GM21360 (cell line): ENCODE measurements at regions not wholly inside any gene's neighbourhood (a gene's known extent, or its start where the extent isn't known, plus 50 kb on each side); places are given as distances from the start of the nearest gene placed in this dataset.

ENCODE experiments used
- ATAC-seq: cut with Tn5 transposase; IDR thresholded peaks from one replicate; pipeline ENCODE4 v1.9.1; 2021; ENCODE audit warnings: mild to moderate bottlenecking, moderate library complexity; ENCODE audit not compliant: unreplicated experiment

GRCh38 chr10:128312250-128312649 is 186.0 kb upstream of the MKI67 start:
- ATAC-seq: no peak

DNA sequence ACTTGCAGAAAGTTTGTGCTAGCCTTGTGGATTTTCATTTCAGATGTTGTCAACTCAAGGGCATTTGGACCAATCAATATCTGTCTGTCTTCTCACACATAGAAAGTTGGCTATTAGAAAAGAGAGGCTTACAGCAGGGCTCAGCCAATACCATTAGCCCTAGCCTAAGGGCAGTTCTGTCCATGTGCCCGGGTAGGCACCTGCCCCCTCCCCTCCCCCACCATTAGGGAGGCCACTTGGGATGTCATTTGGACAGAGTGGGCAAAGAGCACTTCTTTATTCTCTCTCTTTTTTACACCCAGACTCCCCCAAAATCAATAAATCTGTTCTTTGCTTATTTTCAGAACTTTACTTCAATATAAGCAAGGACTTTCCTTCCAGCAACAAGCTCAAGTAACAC is 188.5 kb upstream of the MKI67 start:
- ATAC-seq: no peak

DNA sequence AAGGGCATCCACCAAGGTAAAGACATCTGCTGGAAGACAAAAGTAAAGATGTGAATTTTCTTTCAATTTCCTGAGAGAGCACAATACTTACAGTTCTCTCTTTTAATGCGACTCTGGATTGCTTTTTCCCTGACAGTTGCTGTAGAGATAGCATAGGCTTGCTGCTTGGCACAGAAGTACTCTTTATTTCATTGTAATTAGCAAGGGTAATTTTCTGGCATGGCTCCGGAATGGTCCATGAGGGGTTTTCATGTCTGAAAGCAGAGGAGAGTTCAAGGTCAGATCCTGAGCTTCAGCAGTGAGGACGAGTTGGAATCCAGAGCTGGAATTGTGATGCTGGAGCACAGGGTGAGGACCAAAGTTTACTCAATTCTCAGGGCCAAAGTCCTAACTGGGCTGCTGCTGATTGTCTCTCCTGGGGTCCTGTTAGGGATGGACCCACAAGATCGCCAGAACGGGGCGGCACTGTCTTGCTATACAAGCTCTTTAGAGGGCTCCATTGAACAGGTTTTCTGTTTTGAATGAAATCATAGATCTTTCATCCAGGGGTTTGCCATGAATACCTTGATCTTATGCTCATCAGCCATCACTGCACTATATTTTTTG is 190.0 kb upstream of the MKI67 start:
- ATAC-seq: no peak

DNA sequence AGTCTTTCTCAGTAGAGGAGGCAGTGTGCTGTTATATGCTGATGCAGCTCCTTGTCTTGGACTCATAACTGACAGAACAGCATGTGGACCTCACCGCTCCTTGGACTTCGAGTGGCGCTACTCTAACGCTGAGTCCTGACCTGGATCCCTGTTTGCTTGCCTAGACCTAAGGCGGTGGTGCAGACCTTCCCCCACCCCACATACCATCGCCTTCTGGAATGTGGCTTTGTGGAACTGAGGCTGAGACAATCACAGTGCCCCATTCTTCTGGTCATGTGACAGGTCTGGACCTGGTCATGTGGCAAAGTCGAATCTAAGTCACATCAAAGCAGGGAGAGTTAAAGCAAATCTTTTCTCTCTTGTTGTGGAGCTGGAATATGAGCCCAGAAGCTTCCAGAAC is 190.7 kb upstream of the MKI67 start:
- no peak for ATAC-seq

- ATAC-seq: no peak
Observed at GRCh38 chr10:128318366-128318765, 192.1 kb upstream of the MKI67 start.

GRCh38 chr10:128318913-128319312 is 192.7 kb upstream of the MKI67 start:
- no peak for ATAC-seq

DNA sequence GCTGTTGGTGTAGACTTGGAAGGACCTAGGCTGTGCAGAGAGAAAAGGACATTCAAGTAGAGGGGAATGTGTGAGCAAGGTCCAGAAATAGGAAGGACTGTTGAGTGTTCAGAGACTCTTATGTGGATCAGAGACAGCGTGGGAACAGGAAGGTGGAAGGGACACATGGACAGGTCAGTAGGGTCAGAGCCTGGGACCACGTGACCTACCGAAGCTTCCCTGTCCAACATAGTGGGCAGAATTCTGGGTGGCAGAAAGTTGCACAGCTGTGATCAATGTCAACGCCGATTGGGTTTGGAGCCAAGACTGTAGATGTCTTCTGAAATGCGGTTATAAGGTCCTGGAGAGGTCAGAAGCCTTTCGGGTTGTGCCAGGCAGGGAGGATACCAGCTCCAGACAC is 195.9 kb upstream of the MKI67 start:
- no peak for ATAC-seq

DNA sequence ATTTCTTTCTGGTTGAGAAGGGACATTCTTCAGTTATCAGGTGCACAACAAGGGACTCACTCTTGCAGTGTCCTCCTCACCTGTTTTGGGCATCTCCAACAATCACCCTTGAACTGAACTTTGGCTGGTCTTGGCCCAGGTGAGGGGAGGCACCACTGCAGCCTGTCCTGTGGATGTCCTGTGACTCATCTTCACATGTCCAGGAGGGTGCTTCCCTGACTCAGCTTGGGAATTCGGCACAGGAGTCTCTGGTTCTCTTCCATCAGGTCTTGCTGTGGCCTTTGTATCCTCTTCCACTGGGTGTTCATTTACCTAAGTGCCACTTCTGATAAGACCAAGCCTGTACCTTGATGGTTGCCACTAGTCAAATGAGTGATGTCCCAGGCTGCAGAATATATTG is 196.7 kb upstream of the MKI67 start:
- no peak for ATAC-seq

GRCh38 chr10:128324058-128324827 is 198.0 kb upstream of the MKI67 start:
- no peak for ATAC-seq

GRCh38 chr10:128325788-128326187 is 199.6 kb upstream of the MKI67 start:
- ATAC-seq: no peak

GRCh38 chr10:128326251-128326650 is 200.0 kb upstream of the MKI67 start:
- no peak for ATAC-seq

DNA sequence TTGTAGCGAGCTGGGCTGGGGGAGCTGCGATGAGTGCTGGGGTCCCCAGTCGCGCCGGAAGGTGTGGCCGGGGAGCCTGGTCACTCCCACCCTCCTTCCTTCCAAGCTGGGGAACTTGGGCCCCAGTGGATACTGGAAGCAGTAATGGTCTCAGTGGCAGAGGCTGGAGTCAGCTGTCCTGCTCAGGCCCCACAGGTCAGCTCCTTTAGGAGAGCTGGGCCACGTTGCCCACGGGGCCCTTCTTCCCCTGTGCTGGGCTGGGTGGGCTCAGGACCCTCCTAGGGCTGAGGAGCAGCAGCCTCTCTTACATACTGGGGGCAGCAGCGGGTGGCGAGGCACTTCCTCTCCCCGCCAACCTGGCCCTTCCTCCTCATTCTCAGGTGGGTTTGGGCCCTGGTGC is 200.6 kb upstream of the MKI67 start:
- ATAC-seq: no peak

- no peak for ATAC-seq
Observed at GRCh38 chr10:128336401-128336800, 210.2 kb upstream of the MKI67 start.

DNA sequence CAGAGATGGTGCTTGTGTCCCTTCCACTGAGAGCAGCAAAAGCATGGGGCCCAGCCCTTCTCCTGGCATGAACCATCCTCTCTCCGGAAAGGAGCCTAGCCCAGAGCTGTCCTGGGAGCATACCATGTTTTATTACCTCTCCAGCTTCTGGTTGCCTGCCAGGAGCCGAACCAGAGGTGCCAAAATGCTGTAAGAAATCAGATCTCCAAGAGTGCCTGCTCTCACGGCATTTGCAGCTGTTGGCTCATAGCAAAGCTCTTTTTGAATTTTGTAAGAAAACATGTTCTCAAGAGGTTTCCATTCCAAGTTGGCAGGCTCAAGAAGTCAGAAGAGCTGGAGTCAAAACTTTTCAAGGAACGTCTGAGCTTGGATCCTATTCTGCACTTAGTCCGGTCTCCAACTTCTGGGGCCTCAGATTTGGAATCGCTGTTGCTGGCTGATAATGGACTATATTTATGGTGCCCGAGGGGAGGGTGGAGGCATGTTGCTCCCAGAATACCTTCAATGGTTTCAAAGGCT is 211.7 kb upstream of the MKI67 start:
- ATAC-seq: no peak

GRCh38 chr10:128338951-128339350 is 212.7 kb upstream of the MKI67 start:
- no peak for ATAC-seq

GRCh38 chr10:128339753-128340152 is 213.5 kb upstream of the MKI67 start:
- no peak for ATAC-seq

- no peak for ATAC-seq
Observed at GRCh38 chr10:128345353-128345752, 219.1 kb upstream of the MKI67 start.

GRCh38 chr10:128360783-128361182 is 234.6 kb upstream of the MKI67 start:
- no peak for ATAC-seq

DNA sequence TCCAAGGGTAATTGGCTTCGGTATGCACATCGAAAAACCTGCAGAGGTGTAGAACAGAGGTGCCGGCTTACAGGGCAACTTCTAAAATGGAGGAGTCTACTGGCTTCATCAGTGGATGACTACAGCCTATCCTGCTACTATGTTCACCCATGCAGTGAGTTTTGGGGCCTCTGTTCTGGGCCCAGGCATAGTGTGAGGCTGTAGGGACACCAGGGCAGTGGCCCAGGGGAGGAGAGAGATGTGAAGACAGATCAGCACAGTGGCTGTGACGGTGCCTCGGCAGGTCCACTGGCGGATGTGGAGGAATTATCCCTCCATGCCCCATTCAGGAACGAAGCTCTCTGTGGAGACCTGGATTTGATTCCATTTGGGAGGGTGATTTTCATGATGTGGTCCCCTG is 235.3 kb upstream of the MKI67 start:
- no peak for ATAC-seq

DNA sequence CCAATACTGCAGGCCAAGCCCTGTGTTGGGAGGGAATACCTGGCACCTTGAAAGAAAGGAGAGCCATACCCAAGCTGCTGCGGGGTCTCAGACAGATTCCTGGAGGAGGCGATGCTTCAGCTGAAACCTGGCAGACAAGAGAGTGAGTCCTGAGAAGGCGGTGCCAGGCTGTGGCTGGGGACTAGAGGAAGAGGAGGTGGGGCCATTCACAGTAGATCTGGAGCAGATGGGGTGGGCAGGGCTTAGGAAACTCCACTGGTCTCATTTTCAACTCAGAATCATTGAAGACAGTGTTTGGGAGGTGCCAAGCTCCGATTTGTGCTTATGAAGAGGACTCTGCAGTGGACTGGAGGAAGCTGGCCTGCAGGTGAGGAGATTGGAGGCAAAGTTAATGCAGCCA is 236.3 kb upstream of the MKI67 start:
- ATAC-seq: no peak

- ATAC-seq: no peak
Observed at GRCh38 chr10:128364631-128365030, 238.4 kb upstream of the MKI67 start.

- ATAC-seq: no peak
Observed at GRCh38 chr10:128365156-128365725, 239.0 kb upstream of the MKI67 start.
